ENCODE measurements at regions not wholly inside any gene's neighbourhood (a gene's known extent, or its start where the extent isn't known, plus 50 kb on each side); places are given as distances from the start of the nearest gene placed in this dataset.

GRCh38 chr1:112791723-112792104, 76.6 kb upstream of the PPM1J start:
- no peak for TF ChIP-seq CTCF (IDR thresholded peaks at IDR 0.05; ENCODE audit: extremely low read depth, insufficient read depth, missing control alignments)
- in situ Hi-C loops (cut with MboI; ENCODE audit: low pct_unique_long_range_greater_than_20kb, low sequenced_read_pairs, unreplicated experiment): no loop called here
- DNase-seq (ENCODE audit: low spot score): no peak

- TF ChIP-seq CTCF (IDR thresholded peaks at IDR 0.05; ENCODE audit: extremely low read depth, insufficient read depth, missing control alignments): no peak
- no peak for DNase-seq (ENCODE audit: low spot score)
- in situ Hi-C loops (cut with MboI; ENCODE audit: low pct_unique_long_range_greater_than_20kb, low sequenced_read_pairs, unreplicated experiment): no loop called here
Measured at GRCh38 chr1:112790920-112791722, 76.0 kb upstream of the PPM1J start.

DNA sequence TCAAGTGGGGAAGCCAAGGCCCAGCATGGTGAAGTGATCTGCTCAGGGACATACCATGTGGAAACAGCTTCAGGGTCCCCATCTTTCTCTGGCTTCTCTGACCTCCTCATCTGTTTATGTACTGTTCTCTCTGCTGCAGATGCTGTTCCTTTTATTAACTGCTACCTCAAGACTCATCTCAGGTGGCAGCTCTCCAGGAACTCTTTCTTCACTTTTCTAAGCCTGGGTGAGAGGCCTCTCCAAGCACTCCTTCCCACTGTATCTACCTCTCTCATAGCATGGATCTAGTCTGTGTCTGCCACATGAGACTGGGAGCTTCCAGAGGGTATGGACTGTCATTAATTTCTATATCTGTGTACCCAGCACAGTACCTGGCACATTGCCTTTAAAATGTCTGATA, 73.4 kb upstream of the PPM1J start:
- no peak for TF ChIP-seq CTCF (IDR thresholded peaks at IDR 0.05; ENCODE audit: extremely low read depth, insufficient read depth, missing control alignments)
- no peak for DNase-seq (ENCODE audit: low spot score)
- in situ Hi-C loops (cut with MboI; ENCODE audit: low pct_unique_long_range_greater_than_20kb, low sequenced_read_pairs, unreplicated experiment): no loop called here

DNA sequence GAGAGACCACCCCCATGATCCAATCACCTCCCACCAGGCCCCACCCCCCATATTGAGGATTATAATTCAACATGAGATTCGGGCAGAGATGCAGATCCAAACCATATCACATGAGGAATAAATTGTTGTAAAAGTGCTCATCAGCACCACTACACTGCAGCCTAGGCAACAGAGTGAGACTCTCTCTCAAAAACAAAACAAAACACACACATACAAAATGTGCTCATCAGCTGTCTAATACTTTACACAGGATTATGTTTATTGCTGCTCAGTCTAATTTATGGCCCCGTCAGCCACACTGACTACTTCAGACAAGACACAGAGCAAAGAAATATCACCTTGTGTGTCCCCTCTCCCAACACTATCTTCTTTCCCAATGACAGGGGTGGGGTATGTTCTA, 72.9 kb upstream of the PPM1J start:
- no peak for DNase-seq (ENCODE audit: low spot score)
- TF ChIP-seq CTCF (IDR thresholded peaks at IDR 0.05; ENCODE audit: extremely low read depth, insufficient read depth, missing control alignments): no peak
- in situ Hi-C loops (cut with MboI; ENCODE audit: low pct_unique_long_range_greater_than_20kb, low sequenced_read_pairs, unreplicated experiment): no loop called here

- DNase-seq (ENCODE audit: low spot score): no peak
- no peak for TF ChIP-seq CTCF (IDR thresholded peaks at IDR 0.05; ENCODE audit: extremely low read depth, insufficient read depth, missing control alignments)
- in situ Hi-C loops (cut with MboI; ENCODE audit: low pct_unique_long_range_greater_than_20kb, low sequenced_read_pairs, unreplicated experiment): no loop called here
Measured at GRCh38 chr1:112783059-112783458, 67.9 kb upstream of the PPM1J start.

DNA sequence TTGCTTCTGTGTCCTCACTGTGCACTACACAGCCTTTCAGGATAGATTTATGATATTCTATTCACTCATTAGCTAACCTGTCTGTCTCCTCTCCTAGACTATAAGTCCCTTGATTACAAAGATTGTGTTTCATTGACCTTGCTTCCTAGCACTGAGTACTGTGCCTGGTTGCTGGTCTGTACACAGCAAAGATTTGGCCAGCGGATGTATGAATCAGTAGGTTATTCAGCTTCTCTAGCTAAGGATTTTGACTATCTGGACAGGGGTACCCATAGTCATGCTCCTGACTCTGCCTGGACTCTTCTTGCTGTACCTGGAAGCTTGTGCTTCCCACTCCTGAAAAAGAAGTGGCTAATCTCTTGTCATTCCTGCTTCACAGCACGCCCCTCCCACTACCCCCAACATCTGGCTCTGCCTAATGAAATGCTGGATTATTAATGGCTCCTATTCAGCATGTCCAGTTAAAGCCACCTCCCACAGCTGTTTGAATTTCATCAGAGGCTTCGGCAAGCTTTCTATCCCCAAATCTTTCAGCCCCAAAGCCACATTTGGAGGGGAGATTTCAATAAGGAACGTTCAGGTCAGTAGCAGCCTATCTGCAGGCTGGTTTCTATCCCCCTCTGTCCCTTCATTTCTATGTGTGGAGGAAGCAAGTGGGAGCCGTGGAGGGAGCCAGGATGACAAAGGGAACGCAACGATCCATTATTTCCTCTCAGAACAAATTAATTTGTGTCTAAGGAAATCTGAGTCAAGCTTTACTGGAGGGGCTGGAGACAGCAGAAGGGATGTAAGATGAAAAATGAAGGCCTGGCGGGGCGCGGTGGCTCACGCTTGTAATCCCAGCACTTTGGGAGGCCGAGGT, 64.8 kb upstream of the PPM1J start:
- TF ChIP-seq CTCF (IDR thresholded peaks at IDR 0.05; ENCODE audit: extremely low read depth, insufficient read depth, missing control alignments): no peak
- DNase-seq (ENCODE audit: low spot score): no peak
- in situ Hi-C loops (cut with MboI; ENCODE audit: low pct_unique_long_range_greater_than_20kb, low sequenced_read_pairs, unreplicated experiment): no loop called here

Measured in GM13977 (cell line).